Hepatocyte (in vitro differentiated cells): ENCODE measurements at regions not wholly inside any gene's neighbourhood (a gene's known extent, or its start where the extent isn't known, plus 50 kb on each side); places are given as distances from the start of the nearest gene placed in this dataset.

Experiments used
- DNase-seq: peaks from one replicate; pipeline ENCODE4 v3.0.0-alpha.2; 2016; ENCODE audit warnings: low spot score
- H2AFZ ChIP-seq: fragments of 200-600 bp; sonication (generic); 2 replicates; pipeline ENCODE4 v1.6.0; 2016; ENCODE audit warnings: antibody characterized with exemption, mild to moderate bottlenecking
- H3K27ac ChIP-seq: fragments of 200-600 bp; sonication (generic); 2 replicates; pipeline ENCODE4 v1.5.1; 2016; ENCODE audit warnings: mild to moderate bottlenecking
- H3K27me3 ChIP-seq: fragments of 200-600 bp; sonication (generic); 2 replicates; pipeline ENCODE4 v1.6.1; 2016
- H3K36me3 ChIP-seq: fragments of 200-600 bp; sonication (generic); replicated peaks from 2 replicates; pipeline ENCODE4 v1.5.1; 2016; ENCODE audit warnings: low read depth; ENCODE audit not compliant: insufficient read depth
- H3K4me1 ChIP-seq: fragments of 200-600 bp; sonication (generic); 2 replicates; pipeline ENCODE4 v1.5.1; 2016; ENCODE audit warnings: mild to moderate bottlenecking, moderate library complexity; ENCODE audit not compliant: insufficient read depth
- H3K4me2 ChIP-seq: fragments of 200-600 bp; sonication (generic); 2 replicates; pipeline ENCODE4 v1.6.0; 2016
- H3K4me3 ChIP-seq: fragments of 200-600 bp; sonication (generic); 2 replicates; pipeline ENCODE4 v1.5.1; 2016; ENCODE audit warnings: mild to moderate bottlenecking
- H3K79me2 ChIP-seq: fragments of 200-600 bp; sonication (generic); 2 replicates; pipeline ENCODE4 v1.6.0; 2017; ENCODE audit warnings: mild to moderate bottlenecking
- H3K9me2 ChIP-seq: fragments of 200-600 bp; sonication (generic); replicated peaks from 2 replicates; pipeline ENCODE4 v1.6.0; 2017; ENCODE audit warnings: mild to moderate bottlenecking; ENCODE audit not compliant: insufficient read depth
- H3K9me3 ChIP-seq: fragments of 200-600 bp; sonication (generic); 2 replicates; pipeline ENCODE4 v1.5.1; 2016; ENCODE audit warnings: low read depth, mild to moderate bottlenecking
- H4K20me1 ChIP-seq: fragments of 200-600 bp; sonication (generic); 2 replicates; pipeline ENCODE4 v1.6.0; 2016; ENCODE audit warnings: mild to moderate bottlenecking; ENCODE audit not compliant: insufficient read depth, poor library complexity, severe bottlenecking
- CTCF ChIP-seq: fragments of 200-600 bp; sonication (generic); IDR thresholded peaks from 2 replicates; pipeline ENCODE4 v1.5.1; 2016; ENCODE audit warnings: antibody characterized with exemption, mild to moderate bottlenecking; ENCODE audit not compliant: poor library complexity
- EZH2 ChIP-seq: fragments of 200-600 bp; sonication (generic); IDR thresholded peaks from 2 replicates; pipeline ENCODE4 v1.6.1; 2016; ENCODE audit warnings: antibody characterized with exemption, mild to moderate bottlenecking, borderline replicate concordance
- EZH2phosphoT487 ChIP-seq: fragments of 200-600 bp; sonication (generic); IDR thresholded peaks from one replicate; pipeline ENCODE4 v1.6.1; 2018; ENCODE audit warnings: antibody characterized with exemption, mild to moderate bottlenecking, low read depth, moderate library complexity; ENCODE audit not compliant: unreplicated experiment, severe bottlenecking
- WGBS: methylation state at CpG from one replicate; pipeline ENCODE4 v1.1.6; 2016; ENCODE audit warnings: low lambda C conversion rate; ENCODE audit errors: missing lambda C conversion rate; 5-methylcytosine and 5-hydroxymethylcytosine counted together

DNA sequence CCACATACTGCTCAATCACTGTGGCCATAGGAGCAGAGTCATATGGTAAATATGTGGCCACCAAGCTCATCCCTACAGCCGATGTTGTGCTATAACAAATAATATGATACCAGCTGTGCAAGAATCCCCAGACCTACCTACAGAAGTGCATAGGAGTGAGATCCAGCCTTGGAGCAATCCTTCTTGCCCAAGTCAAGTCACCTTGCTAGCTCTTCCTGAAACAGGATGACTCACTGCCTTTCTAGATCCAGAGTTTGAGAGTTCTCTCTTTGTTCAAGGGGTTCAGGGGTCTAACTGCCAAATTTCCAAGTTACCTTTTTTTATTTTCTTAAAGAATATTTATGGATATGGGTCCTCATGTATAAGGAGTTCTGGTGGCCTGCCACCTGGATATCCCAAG lies 195.7 kb upstream of the MAN1A1 start:
- no peak overlapping the region for H2AFZ ChIP-seq
- no peaks in the 10 kb centered on the region for H3K9me3 ChIP-seq
- H4K20me1 ChIP-seq = no peaks in the 10 kb centered on the region
- no peaks in the 10 kb centered on the region for H3K79me2 ChIP-seq
- H3K9me2 ChIP-seq = no peaks in the 10 kb centered on the region
- no peak overlapping the region for H3K4me2 ChIP-seq
- WGBS = 93% methylated on average over 1 of the region's 1 CpG
- no peak overlapping the region for H3K4me3 ChIP-seq
- H3K4me1 ChIP-seq = no peaks in the 10 kb centered on the region
- no peaks in the 10 kb centered on the region for H3K36me3 ChIP-seq
- no peaks in the 10 kb centered on the region for H3K27me3 ChIP-seq
- no peak overlapping the region for H3K27ac ChIP-seq
- TF ChIP-seq EZH2 = no peak
- no peak for TF ChIP-seq CTCF
- TF ChIP-seq EZH2phosphoT487 = no peak
- no peak for DNase-seq

GRCh38 chr6:119544325-119545175 lies 195.0 kb upstream of the MAN1A1 start:
- H3K27ac ChIP-seq = peak overlapping the region; percentile 67
- no peak overlapping the region for H3K4me2 ChIP-seq

GRCh38 chr6:119543332-119543731 lies 193.8 kb upstream of the MAN1A1 start:
- TF ChIP-seq EZH2phosphoT487 (no peak), EZH2 (no peak), CTCF (no peak)
- H3K9me3 ChIP-seq = no peaks in the 10 kb centered on the region
- H3K9me2 ChIP-seq = no peaks in the 10 kb centered on the region
- H3K79me2 ChIP-seq = no peaks in the 10 kb centered on the region
- H3K36me3 ChIP-seq = no peaks in the 10 kb centered on the region
- no peaks in the 10 kb centered on the region for H4K20me1 ChIP-seq
- H2AFZ ChIP-seq = no peak overlapping the region
- WGBS = 97% methylated on average over 2 of the region's 2 CpGs
- no peak overlapping the region for H3K27ac ChIP-seq
- no peak overlapping the region for H3K4me2 ChIP-seq
- no peak for DNase-seq
- H3K4me3 ChIP-seq = no peak overlapping the region
- no peaks in the 10 kb centered on the region for H3K27me3 ChIP-seq
- H3K4me1 ChIP-seq = no peaks in the 10 kb centered on the region

More at GRCh38 chr6:119544325-119545175, 195.0 kb upstream of the MAN1A1 start:
- Histone ChIP-seq H3K4me3 (no peak overlapping the region), H3K27me3 (no peaks in the 10 kb centered on the region), H3K79me2 (no peaks in the 10 kb centered on the region), H3K9me3 (no peaks in the 10 kb centered on the region), H3K9me2 (no peaks in the 10 kb centered on the region), H2AFZ (no peak overlapping the region), H3K4me1 (no peaks in the 10 kb centered on the region), H3K36me3 (no peaks in the 10 kb centered on the region), H4K20me1 (no peaks in the 10 kb centered on the region)
- TF ChIP-seq EZH2phosphoT487 = no peak
- no peak for TF ChIP-seq EZH2
- no peak for TF ChIP-seq CTCF
- DNase-seq = peak; percentile 5
- WGBS = 57% methylated on average over 4 of the region's 4 CpGs
